Fibroblast of the conjunctiva (primary cell): ENCODE measurements at regions not wholly inside any gene's neighbourhood (a gene's known extent, or its start where the extent isn't known, plus 50 kb on each side); places are given as distances from the start of the nearest gene placed in this dataset.

Experiments
- DNase-seq: peaks from one replicate; pipeline ENCODE4 v3.0.0-alpha.2; 2010; ENCODE audit warnings: low read depth

- peak; percentile 3 for DNase-seq
Observed at GRCh38 chr16:74169687-74170376, 126.8 kb upstream of the PSMD7 start.

DNA sequence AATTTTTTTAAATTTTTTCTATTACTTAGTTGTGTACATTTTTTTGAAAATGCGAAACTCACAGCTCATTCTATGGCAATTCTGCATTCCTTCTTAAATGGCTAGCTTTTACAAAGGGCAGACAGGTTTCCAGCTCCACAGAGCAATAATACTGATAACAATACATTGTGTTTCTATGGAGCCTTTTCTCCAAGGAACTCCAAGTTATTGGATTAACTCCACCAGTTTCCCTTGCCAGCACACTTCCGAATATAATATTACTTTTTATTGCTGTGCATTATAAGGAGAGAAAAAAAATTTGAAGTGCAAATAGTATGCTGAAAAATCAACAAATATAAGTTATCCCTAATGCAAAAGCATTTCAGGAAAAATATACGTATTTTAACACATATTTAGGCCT is 127.5 kb upstream of the PSMD7 start:
- DNase-seq = no peak

- DNase-seq = no peak
Observed at GRCh38 chr16:74168445-74168844, 128.2 kb upstream of the PSMD7 start.

DNA sequence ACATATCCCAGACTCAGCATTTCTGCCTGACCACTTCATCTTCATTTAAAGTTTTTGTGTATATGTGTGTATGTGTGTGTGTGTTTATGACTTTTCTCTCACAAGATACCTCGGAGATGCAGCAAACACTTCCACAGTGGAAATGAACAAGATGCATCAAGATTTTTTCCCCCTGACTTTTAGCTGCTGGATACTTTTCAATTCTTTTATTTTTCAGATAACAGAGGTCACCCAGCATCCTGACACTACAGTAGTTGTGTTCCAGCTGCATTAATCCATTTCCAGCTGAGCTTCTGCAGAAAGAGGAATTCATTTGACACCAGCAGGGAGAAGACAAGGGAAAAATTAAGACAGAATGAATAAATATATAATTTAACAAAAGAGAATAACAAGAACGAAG is 130.2 kb upstream of the PSMD7 start:
- DNase-seq = no peak

DNA sequence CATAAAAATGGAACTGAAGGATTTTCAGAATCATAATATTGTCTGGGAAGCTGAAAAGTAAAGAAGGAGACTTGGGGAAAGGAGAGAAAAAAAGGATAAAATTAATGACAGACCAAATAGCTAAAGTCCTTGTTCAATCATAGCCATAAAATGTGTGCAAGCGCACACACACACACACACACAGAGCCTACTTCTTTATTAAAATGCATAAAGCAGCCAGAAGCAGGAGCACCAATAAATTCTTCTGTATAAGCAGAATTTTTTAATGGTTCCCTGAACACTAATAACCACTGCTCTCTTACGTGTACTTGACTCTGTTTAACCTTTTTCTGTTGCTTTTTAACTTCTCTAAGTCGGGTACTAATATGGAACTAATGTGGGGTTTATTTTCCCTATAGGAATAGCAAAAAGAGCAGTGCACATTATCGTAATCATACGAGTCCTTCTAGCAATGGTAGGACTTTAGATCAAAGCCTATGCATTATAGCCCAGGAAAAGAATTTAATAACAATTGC is 131.0 kb upstream of the PSMD7 start:
- DNase-seq = no peak

DNA sequence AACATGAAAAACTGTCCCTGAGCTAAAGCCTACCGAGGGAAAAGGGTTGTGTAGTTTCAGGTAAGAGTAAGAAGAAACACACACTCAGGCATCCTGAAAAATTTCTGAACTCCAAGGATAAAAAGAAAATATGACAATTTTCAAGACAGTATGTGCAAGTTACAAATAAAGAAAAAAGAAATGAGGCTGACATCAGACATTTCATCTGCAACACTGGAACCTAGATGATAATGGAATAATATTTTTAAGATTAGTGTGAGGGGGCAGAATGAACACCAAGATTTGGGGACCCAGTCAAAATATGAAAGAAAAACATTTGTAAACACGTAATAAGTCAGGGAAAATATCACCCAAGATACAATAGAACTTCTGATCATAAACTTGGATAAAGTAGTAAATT is 135.9 kb upstream of the PSMD7 start:
- no peak for DNase-seq

DNA sequence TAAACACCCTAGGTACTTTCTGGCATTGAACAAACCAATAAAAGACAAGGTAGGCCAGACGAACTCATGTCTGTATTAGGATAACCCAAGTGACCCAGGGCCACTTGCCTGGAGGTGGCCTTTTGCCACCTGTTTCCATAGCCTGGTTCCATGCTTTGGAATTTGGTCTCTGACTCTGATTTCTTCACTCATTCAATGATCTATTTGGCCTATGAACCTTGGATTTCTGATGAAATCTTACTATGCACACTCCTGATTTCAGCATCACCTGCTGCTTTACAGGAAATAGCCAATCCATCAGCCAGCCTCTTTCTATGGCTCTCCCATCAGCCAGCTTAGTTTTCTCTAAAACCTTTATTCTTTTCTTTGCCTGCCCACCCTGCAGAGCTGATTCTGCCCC is 142.8 kb upstream of the PSMD7 start:
- DNase-seq = no peak

- DNase-seq = no peak
Observed at GRCh38 chr16:74146643-74147042, 150.0 kb upstream of the PSMD7 start.

- no peak for DNase-seq
Observed at GRCh38 chr16:74143171-74143570, 153.4 kb upstream of the PSMD7 start.

GRCh38 chr16:74141015-74141414 is 155.6 kb upstream of the PSMD7 start:
- no peak for DNase-seq

DNA sequence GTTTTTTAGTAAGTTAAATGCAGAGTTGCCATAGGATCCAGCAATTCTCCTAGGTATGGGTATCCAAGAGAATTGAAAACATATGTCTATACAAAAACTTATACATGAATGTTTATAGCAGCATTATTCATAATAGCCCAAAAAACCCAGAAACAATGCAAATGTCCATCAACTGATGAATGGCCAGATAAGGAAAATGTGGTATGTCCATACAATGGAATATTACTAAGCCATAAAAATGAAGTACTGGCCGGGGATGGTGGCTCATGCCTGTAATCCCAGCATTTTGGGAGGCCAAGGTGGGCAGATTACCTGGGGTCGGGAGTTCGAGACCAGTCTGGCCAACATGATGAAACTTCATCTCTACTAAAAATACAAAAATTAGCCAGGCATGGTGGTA is 156.1 kb upstream of the PSMD7 start:
- DNase-seq = no peak

GRCh38 chr16:74123826-74124225 is 172.8 kb upstream of the PSMD7 start:
- DNase-seq = no peak

- DNase-seq = no peak
Observed at GRCh38 chr16:74123195-74123594, 173.4 kb upstream of the PSMD7 start.

DNA sequence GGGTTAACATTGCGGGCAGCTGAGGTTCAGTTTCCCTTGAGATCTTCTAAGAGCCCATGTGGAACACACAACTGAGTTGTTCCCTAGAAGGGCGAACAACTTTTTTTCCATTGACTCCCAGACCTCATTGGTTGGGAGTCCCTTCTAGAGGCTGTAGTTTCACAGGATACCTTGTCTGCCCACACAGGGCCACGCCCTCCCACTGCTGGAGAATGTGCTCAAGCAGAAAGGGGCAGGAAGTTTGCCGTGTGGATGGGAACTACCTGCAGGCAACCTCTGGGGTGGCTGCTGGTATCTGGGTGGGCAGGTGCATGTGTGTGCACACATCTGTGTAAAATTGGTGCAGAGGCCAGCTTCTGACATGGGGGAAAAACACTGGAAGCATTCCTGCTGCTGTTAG is 178.8 kb upstream of the PSMD7 start:
- no peak for DNase-seq

DNA sequence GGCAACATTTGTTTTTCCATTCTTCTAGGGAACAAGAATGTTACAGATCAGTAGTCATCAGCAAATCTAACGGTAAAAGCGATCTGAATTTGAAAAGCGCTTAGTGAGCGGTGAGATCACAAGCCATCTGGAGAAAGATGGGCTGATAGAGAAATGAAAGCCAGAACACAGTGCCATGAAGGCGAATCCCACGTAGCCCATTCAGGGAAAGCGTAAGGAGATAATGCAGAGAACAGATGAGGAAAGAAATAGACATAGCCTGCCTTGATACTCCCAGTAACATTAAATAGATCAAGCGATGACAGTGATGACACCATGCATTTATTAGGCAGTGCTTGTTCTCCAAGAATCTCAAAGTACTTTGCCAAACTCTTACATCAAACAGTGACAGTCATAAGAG is 183.1 kb upstream of the PSMD7 start:
- DNase-seq = no peak

GRCh38 chr16:74111456-74111982 is 185.1 kb upstream of the PSMD7 start:
- DNase-seq = no peak

DNA sequence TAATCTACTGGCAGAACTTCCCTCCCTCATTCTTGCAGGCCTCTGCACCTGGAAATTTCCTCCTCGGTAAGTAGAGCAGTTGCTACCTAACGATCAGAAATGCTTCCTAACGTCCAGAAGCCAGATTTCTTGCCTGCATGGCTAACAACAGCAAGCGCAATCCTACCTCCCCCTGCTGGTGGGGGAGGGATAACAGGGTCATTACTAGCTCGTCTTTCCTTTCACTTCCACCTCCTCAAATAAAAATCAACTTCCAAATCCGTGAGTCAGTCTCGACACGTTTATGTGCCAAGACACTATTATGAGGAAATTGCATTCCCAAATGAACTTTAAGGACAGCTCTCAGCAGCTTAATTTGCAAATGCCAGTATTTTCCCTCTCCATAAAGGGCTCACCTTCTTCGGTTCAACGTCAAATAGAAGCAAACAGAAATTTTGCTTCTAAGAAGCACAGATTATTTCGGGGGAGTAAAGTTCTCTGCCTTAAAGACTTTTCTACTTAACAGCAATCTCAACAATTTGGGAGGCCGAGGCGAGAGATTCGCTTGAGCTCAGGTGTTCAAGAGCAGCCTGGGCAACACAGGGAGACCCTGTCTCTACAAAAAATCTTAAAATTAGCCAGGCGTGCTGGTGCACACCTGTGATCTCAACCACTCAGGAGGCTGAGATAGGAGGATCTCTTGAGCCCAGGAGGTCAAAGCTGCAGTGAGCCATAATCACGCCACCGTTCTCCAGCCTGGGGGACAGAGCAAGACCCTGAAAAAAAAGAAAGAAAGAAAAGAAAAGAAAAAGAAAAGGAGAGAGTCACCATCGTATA is 188.6 kb upstream of the PSMD7 start:
- peak; percentile 6 for DNase-seq

GRCh38 chr16:74104022-74104421 is 192.6 kb upstream of the PSMD7 start:
- no peak for DNase-seq

DNA sequence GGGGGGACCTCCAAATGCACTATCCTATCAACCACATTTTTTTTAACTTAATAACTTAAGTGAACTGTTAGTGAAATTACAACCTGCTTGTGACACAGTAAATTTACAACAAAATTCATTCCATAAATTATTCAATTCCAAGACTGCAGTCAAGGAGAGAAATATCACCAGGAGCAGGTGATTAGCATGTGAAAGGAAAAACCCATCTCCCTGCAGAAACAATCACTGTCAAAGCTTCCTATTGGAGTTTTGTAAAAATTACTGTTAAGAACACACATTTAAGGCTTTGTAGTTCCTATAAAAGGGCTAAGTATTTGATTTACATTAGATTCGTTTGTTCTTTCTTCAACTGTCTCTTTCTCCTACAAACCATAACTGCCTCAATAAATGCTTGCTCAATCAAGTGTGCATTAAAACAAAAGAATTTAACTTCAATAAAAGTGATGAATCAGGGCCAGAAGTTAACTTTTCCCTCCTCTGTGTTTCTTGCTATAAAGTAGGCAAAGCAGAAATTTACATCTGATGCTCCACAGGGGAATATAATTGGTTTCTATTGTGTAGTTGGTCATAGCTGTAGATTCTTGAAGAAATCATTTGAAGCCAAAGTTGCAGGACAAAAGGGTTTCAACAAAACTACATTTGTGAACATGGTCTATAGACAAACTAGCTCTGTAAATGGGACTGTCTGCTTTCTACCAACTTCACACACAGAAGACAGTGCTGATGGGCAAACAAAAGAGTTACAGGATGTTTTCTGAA is 195.1 kb upstream of the PSMD7 start:
- DNase-seq = no peak

DNA sequence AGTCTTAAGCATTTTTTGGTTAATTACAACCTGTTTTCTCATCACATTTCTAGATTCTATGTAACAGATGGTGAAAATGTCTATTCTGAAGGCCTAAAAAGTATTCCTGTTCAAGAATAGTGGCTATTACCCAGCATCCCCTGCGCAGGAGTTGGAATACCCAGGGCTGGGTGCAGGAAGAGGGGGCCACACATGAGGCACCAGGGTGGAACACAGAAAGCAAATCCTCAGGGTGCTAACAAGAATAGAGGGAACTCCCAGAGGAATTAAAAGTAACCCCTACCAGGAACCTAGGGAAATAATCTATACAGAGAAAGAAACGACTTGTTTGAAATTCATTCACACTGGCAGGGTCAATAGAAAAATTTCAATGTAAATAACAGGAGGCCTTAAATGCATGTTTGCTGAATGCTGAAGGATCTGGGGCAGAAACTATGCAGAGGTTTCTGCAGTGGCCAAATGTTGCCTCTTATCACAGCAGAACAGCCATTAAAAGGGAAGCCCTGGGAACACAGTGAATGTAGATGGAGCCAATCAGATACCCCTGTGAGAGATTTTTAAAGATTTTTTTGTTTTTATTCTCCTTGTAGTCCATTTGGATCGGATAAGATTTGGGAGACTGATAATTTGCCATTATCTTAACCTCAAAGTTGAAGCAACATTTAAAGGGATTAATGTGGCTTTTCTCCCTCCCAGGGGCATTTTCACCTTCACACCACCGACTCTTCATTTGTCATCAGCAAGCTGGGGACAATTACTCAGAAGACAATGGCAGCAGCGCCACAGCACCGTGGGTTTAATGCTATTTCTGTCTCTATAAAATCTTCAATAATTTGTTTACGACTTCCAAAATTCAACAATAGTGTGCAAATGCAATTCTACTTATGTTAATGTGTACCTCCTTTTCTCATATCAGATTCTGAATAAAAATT is 196.0 kb upstream of the PSMD7 start:
- no peak for DNase-seq

- no peak for DNase-seq
Observed at GRCh38 chr16:74099530-74099929, 197.1 kb upstream of the PSMD7 start.
